ENCODE measurements at regions not wholly inside any gene's neighbourhood (a gene's known extent, or its start where the extent isn't known, plus 50 kb on each side); places are given as distances from the start of the nearest gene placed in this dataset.

- no peaks in the 10 kb centered on the region for H3K9me3 ChIP-seq (ENCODE audit: control insufficient read depth, insufficient read depth, low read depth, low read length)
- no peak for TF ChIP-seq SIN3A (IDR thresholded peaks at IDR 0.05; ENCODE audit: borderline replicate concordance, insufficient read depth, low read depth, low read length)
- TF ChIP-seq CTCF (IDR thresholded peaks at IDR 0.05) = no peak
- BruUV-seq (replicated peaks) = no TSS peak
- H3K4me1 ChIP-seq (ENCODE audit: control insufficient read depth, insufficient read depth, low read length) = no peaks in the 10 kb centered on the region
- POLR2A ChIA-PET = no interaction called here
- in situ Hi-C loops (cut with HindIII; ENCODE audit: low pct_unique_long_range_greater_than_20kb, low sequenced_read_pairs) = no loop called here
- no peak for DNase-seq (ENCODE audit: low read depth, low spot score)
- no peaks in the 10 kb centered on the region for H3K27me3 ChIP-seq (ENCODE audit: control insufficient read depth, insufficient read depth, low read length)
- H3K4me3 ChIP-seq (ENCODE audit: low read depth in 2 of 2, low read length in 2 of 2) = no peak overlapping the region
- no peaks in the 10 kb centered on the region for H3K36me3 ChIP-seq (ENCODE audit: control insufficient read depth, insufficient read depth, low read length)
- H3K27ac ChIP-seq (ENCODE audit: low read length) = no peak overlapping the region
- no peak for ATAC-seq
- CTCF ChIA-PET = no interaction called here
- intact Hi-C loops (cut with micrococcal nuclease; ENCODE audit: unreplicated experiment) = no loop called here
Observed at GRCh38 chr2:180871649-180872048, 108.8 kb upstream of the UBE2E3 start.

- Histone ChIP-seq H3K27me3 (ENCODE audit: control insufficient read depth, insufficient read depth, low read length) (no peaks in the 10 kb centered on the region), H3K4me1 (ENCODE audit: control insufficient read depth, insufficient read depth, low read length) (no peaks in the 10 kb centered on the region), H3K9me3 (ENCODE audit: control insufficient read depth, insufficient read depth, low read depth, low read length) (no peaks in the 10 kb centered on the region), H3K27ac (ENCODE audit: low read length) (no peak overlapping the region), H3K36me3 (ENCODE audit: control insufficient read depth, insufficient read depth, low read length) (no peaks in the 10 kb centered on the region), H3K4me3 (ENCODE audit: low read depth in 2 of 2, low read length in 2 of 2) (no peak overlapping the region)
- intact Hi-C loops (cut with micrococcal nuclease; ENCODE audit: unreplicated experiment) (no loop called here), in situ Hi-C loops (cut with HindIII; ENCODE audit: low pct_unique_long_range_greater_than_20kb, low sequenced_read_pairs) (no loop called here)
- no peak for TF ChIP-seq REST (IDR thresholded peaks at IDR 0.05; ENCODE audit: insufficient read depth in 1 of 2, low read depth in 2 of 2, low read length in 1 of 2)
- no peak for TF ChIP-seq TCF7L2 (IDR thresholded peaks at IDR 0.05; ENCODE audit: low read depth, low read length)
- no peak for TF ChIP-seq SIN3A (IDR thresholded peaks at IDR 0.05; ENCODE audit: borderline replicate concordance, insufficient read depth, low read depth, low read length)
- no peak for TF ChIP-seq CTCF (IDR thresholded peaks at IDR 0.05)
- TF ChIP-seq POLR2AphosphoS5 (IDR thresholded peaks at IDR 0.05; ENCODE audit: low read depth, low read length) = no peak
- BruUV-seq (replicated peaks) = no TSS peak
- DNase-seq (ENCODE audit: low read depth, low spot score) (no peak), ATAC-seq (no peak)
- ChIA-PET CTCF (no interaction called here), POLR2A (no interaction called here)
Observed at GRCh38 chr2:180849851-180850250, 130.6 kb upstream of the UBE2E3 start.

GRCh38 chr2:180848393-180848792 is 132.0 kb upstream of the UBE2E3 start:
- CTCF ChIA-PET = no interaction called here
- TF ChIP-seq POLR2AphosphoS5 (IDR thresholded peaks at IDR 0.05; ENCODE audit: low read depth, low read length) = no peak
- no peak for TF ChIP-seq REST (IDR thresholded peaks at IDR 0.05; ENCODE audit: insufficient read depth in 1 of 2, low read depth in 2 of 2, low read length in 1 of 2)
- TF ChIP-seq CTCF (IDR thresholded peaks at IDR 0.05) = no peak
- TF ChIP-seq SIN3A (IDR thresholded peaks at IDR 0.05; ENCODE audit: borderline replicate concordance, insufficient read depth, low read depth, low read length) = no peak
- TF ChIP-seq TCF7L2 (IDR thresholded peaks at IDR 0.05; ENCODE audit: low read depth, low read length) = no peak
- H3K4me1 ChIP-seq (ENCODE audit: control insufficient read depth, insufficient read depth, low read length) = no peaks in the 10 kb centered on the region
- intact Hi-C loops (cut with micrococcal nuclease; ENCODE audit: unreplicated experiment) = no loop called here
- no peaks in the 10 kb centered on the region for H3K27me3 ChIP-seq (ENCODE audit: control insufficient read depth, insufficient read depth, low read length)
- H3K4me3 ChIP-seq (ENCODE audit: low read depth in 2 of 2, low read length in 2 of 2) = no peak overlapping the region
- in situ Hi-C loops (cut with HindIII; ENCODE audit: low pct_unique_long_range_greater_than_20kb, low sequenced_read_pairs) = no loop called here
- no TSS peak for BruUV-seq (replicated peaks)
- DNase-seq (ENCODE audit: low read depth, low spot score) (no peak), ATAC-seq (no peak)
- H3K36me3 ChIP-seq (ENCODE audit: control insufficient read depth, insufficient read depth, low read length) = no peaks in the 10 kb centered on the region
- POLR2A ChIA-PET = no interaction called here
- no peaks in the 10 kb centered on the region for H3K9me3 ChIP-seq (ENCODE audit: control insufficient read depth, insufficient read depth, low read depth, low read length)
- H3K27ac ChIP-seq (ENCODE audit: low read length) = no peak overlapping the region
